Skin of body (tissue), 1 donor: ENCODE measurements at regions not wholly inside any gene's neighbourhood (a gene's known extent, or its start where the extent isn't known, plus 50 kb on each side); places are given as distances from the start of the nearest gene placed in this dataset.
A peak's percentile ranks its signal among the peaks of the same experiment; 100 is the strongest.

ENCODE experiments used
- DNase-seq: peaks from one replicate; lab custom pipeline; 2025; lab: John Stamatoyannopoulos, UW

- DNase-seq: peak; percentile 18
Measured at GRCh38 chr1:199272628-199273086, 633.8 kb downstream of the PTPRC start.

DNA sequence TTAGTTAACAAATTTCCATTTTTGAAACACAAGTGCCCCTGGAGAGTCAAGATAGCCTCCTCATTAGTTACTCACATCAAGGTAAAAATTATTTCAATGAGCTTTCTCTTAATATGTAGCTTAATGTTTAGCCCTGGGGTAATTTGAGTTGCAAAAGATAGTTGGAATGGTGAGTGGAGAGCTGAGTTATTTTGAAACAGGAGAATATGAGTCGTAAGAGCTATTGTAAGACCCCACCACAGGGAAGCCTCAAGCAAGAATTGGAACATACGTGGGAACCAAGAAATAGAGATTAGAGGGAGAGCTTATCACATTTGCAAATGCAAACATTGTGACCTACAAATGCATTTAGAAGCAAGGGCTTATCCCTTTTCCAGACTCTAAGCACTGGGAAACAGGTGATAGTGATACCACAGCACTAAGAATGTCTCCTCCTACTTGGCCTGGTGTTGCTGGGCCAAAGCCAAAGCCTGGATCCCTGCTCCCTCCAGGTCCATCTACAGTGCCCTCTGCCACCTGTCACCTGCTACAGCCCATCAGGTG lies 635.1 kb downstream of the PTPRC start:
- no peak for DNase-seq

- DNase-seq: no peak
Measured at GRCh38 chr1:199279067-199279466, 640.2 kb downstream of the PTPRC start.

DNA sequence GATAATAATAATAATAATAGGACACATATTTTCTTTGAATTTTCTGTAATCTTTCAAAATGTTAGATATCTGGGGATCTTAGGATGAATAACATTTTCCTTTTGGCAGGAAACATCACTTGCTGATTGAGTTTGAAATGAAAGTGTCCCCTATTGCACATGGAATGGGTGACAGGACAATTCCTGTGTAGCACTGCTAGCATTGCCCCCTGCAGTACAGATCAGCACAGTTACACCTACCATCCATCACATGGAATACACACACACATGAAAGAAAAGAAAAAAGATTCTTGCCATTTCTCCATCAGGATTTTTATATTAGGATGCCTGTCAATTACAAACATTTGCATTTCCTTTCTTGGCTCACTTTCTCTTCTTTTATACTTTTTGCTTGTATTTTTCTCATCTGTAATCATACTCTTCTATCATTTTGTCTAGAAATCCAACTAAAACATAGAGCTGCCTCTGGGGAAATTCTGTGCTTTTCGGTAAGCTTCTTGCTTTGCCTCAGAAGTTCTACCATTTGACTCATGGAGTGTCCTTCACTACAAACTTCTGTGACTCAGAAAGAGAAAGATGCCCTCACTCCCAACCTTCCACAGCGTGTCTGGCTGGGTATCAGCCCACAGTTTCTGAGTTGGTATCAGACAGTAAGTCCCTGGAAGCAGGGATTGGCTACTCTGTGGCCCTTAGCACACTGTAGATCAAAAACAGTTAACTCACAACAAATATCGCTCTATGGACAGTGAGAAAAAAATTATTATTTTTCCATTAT lies 641.2 kb downstream of the PTPRC start:
- no peak for DNase-seq

DNA sequence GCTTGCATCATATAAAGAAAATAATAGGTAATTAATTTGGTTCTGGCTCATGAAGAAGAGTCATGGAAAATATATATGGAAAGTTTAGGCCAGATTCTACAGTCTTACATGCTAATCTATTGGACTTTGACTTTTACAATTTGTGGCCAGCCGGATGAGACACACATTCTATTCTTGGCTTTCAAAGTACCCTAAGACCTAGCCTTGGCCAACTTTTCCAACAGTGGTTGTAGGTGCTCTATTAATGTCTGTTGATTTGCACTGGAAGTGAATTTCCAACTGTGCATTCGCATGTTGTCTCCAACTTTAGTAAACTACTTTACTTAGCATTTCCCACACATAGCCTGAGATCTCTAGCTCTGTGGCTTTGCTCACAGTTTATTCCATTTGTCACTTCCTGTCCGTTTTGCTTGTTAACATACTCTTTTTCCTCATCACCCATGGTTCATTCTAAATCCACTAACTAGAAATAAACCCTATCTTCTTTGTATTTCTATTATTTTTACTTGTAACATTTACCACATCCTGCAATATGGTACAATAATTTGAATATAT lies 644.0 kb downstream of the PTPRC start:
- no peak for DNase-seq

- DNase-seq: no peak
Measured at GRCh38 chr1:199283794-199284193, 645.0 kb downstream of the PTPRC start.

- no peak for DNase-seq
Measured at GRCh38 chr1:199287206-199287605, 648.4 kb downstream of the PTPRC start.

- no peak for DNase-seq
Measured at GRCh38 chr1:199287647-199288046, 648.8 kb downstream of the PTPRC start.

DNA sequence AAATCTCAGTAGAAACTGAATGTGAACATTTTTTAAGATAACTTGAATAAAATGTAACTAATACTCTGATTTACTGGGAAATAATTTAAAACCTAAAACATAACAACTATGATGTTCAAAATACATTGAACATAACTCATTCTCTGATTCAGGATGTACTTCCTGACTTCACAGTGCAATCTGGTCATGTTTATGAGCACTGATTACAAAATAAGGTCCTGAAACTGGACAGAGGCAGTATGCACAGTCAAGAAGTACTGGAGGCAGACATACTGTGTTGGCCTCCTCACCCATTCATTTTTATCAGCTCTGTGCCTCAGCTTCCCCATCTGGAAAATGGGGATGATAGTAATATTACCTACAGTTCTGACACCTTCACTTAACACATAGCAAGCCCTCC lies 651.3 kb downstream of the PTPRC start:
- no peak for DNase-seq

- no peak for DNase-seq
Measured at GRCh38 chr1:199291022-199291740, 652.3 kb downstream of the PTPRC start.

GRCh38 chr1:199292896-199293295 lies 654.1 kb downstream of the PTPRC start:
- DNase-seq: no peak

DNA sequence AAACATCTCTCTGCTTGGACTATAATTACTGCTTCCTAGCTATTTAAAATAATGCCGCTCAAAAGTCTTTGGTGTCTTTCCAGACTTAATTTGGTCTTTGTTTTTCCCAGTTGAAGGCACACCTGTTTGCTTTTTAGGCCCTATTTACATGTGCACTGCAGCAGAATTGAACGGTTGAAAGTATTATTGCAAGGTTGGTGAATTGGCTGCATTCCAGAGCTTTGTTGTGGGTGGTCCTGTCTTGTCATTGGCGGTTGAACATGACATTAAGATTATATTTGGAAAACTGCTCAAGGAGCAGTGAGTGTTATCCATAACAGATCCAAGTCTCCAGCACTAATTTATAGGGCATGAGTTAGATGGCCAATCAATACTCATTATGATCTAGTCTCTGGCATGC lies 656.3 kb downstream of the PTPRC start:
- DNase-seq: no peak

- DNase-seq: no peak
Measured at GRCh38 chr1:199297174-199297573, 658.3 kb downstream of the PTPRC start.

- no peak for DNase-seq
Measured at GRCh38 chr1:199297887-199298286, 659.0 kb downstream of the PTPRC start.

DNA sequence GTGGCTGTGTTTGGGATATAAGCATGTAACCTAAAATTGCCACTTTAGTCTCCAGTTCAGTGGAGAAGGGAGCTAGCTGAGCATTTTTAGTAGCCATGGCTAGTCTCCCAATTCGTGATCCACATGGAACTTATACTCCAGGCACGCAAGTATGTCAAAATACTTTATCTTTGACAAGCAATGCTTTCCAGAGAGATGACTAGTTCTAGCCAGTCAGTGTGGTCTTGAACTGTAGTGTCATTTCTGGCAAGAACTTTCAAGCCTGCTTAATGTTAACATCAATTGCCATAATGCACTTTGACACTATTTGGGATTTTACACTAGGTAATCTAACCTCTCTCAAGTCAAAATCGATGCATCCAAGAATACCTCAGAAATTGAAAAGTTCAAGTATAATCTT lies 660.0 kb downstream of the PTPRC start:
- no peak for DNase-seq

DNA sequence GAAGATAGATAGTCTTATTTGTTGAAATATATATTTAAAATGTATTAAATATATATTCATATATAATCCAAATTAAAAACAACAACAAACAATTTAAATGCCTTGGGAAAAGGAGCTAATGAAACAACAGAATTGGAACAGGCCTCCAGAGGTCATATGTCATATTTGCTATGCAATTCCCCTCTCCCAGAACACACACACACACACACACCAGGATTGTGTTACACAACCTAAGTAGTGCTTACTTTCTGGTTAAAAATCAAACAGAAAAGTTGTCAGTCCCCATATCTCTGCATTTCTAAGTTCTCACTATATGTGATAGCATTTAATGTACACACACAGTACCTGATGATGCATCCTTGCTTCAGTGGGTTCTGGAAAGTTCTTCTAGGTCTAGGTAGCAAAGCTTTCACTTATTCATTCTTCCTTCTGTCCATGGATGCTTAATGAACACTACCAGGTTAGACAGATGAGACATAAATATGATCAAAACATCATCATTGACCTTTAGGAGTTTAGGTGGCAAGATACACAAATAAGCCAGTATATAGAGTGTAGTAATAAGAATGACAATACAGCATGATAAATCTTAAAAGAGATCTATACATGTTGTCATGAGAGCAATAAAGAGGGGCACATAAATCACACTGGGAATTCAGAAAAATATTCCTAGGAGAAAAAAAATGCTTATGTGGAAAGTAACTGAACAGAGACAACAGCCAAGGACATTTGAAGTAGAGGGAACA lies 662.8 kb downstream of the PTPRC start:
- no peak for DNase-seq

DNA sequence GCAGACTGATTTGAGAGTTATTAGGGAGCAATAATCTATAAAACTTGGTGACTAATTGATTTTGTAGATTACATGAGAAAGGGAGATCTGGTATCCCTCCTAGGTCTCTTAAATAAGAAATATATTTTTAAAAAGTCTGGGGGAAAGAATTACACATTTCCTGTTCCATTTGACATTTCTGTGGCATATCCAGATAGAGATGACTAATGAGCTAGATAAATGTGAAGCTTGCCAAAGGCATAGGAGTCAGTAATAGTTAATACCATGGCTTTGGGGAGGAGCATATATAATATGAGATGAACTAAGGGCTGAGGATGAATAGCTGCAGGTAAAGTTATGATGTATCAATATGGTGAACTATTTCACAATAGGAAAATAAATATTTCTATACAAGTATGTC lies 663.7 kb downstream of the PTPRC start:
- DNase-seq: no peak

DNA sequence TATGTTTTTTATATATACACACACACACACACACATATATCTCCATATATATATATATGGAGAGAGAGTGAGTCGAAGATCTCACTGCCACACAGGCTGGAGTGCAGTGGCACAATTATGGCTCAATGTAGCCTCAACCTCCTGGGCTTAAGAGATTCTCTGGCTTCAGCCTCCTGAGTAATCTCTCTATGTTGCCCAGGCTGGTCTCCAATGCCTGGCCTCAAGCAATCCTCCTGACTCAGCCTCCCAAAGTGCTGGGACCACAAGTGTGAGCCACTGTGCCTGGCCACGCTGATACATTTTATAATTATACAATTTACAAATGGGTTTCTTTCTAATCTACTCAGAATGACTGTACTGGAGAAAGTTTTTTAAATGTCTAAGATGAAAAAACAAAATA lies 664.2 kb downstream of the PTPRC start:
- DNase-seq: no peak

DNA sequence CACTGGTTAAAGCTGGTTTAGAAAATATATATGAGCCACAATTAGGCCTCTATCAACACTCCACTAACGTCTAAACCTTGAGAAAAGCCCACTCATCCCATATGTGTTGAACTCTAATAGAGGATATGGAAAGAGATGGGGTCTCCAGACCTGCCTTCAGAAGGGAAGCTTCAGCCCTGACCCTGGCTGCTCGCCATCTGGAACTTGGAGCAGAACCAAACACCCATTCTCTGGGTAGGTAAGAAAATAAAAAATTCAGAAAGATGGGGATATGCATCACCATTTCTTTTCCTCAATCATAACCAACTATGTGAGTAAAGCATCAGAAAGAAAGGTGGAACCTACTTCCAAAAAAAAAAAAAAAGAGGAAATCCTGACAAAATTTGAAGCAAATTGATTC lies 666.2 kb downstream of the PTPRC start:
- no peak for DNase-seq

- no peak for DNase-seq
Measured at GRCh38 chr1:199307496-199308264, 668.8 kb downstream of the PTPRC start.

DNA sequence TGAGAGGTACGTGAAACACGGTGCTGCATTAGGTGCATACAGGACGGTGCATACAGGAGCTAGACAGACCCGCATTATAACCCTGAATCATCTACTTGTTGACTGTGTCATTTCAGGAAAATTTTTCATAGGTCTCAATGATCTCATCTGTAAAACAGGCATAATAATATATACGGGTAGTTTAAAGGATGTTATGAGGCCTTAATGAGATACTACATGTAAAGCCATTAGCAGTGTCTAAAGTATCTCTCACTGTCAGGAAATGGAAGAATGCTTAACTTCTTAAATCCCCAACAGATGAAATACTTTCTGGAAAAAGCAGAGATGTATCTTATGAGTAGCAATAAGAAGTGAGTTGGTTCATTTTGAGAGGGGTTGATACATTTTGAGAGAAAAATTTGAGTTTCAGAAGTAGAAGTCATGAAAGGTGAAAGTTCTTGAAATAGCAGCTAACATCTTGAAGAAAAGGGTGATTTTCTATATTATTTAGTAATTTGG lies 669.6 kb downstream of the PTPRC start:
- DNase-seq: no peak
